GM19468 (cell line): ENCODE measurements at regions not wholly inside any gene's neighbourhood (a gene's known extent, or its start where the extent isn't known, plus 50 kb on each side); places are given as distances from the start of the nearest gene placed in this dataset.

Experiments used
- ATAC-seq: cut with Tn5 transposase; IDR thresholded peaks from one replicate; pipeline ENCODE4 v1.9.1; 2021; ENCODE audit warnings: mild to moderate bottlenecking, moderate library complexity, moderate number of reproducible peaks; ENCODE audit not compliant: unreplicated experiment; ENCODE audit errors: extremely low read depth

- ATAC-seq, result no peak
Measured at GRCh38 chr13:80047406-80047805, 293.5 kb downstream of the SPRY2 start.

- ATAC-seq, result no peak
Measured at GRCh38 chr13:80040981-80041317, 300.0 kb downstream of the SPRY2 start.

GRCh38 chr13:80040196-80040980, 300.5 kb downstream of the SPRY2 start:
- no peak for ATAC-seq

- no peak for ATAC-seq
Measured at GRCh38 chr13:80039000-80039399, 301.9 kb downstream of the SPRY2 start.

- no peak for ATAC-seq
Measured at GRCh38 chr13:80038371-80038770, 302.6 kb downstream of the SPRY2 start.

- no peak for ATAC-seq
Measured at GRCh38 chr13:80037505-80037888, 303.4 kb downstream of the SPRY2 start.

GRCh38 chr13:80036845-80037504, 304.0 kb downstream of the SPRY2 start:
- no peak for ATAC-seq

GRCh38 chr13:80035096-80035495, 305.8 kb downstream of the SPRY2 start:
- no peak for ATAC-seq

- ATAC-seq, result no peak
Measured at GRCh38 chr13:80033951-80034350, 307.0 kb downstream of the SPRY2 start.

GRCh38 chr13:80033286-80033685, 307.6 kb downstream of the SPRY2 start:
- no peak for ATAC-seq

GRCh38 chr13:80030491-80030890, 310.4 kb downstream of the SPRY2 start:
- ATAC-seq, result no peak

GRCh38 chr13:80029170-80029569, 311.8 kb downstream of the SPRY2 start:
- no peak for ATAC-seq

- ATAC-seq, result no peak
Measured at GRCh38 chr13:80022146-80022545, 318.8 kb downstream of the SPRY2 start.

- ATAC-seq, result no peak
Measured at GRCh38 chr13:80012251-80012650, 328.7 kb downstream of the SPRY2 start.

GRCh38 chr13:80011448-80012212, 329.3 kb downstream of the SPRY2 start:
- no peak for ATAC-seq

GRCh38 chr13:80010846-80011245, 330.1 kb downstream of the SPRY2 start:
- no peak for ATAC-seq

GRCh38 chr13:80010286-80010831, 330.6 kb downstream of the SPRY2 start:
- no peak for ATAC-seq

GRCh38 chr13:80009760-80010159, 331.2 kb downstream of the SPRY2 start:
- no peak for ATAC-seq

GRCh38 chr13:80006940-80007339, 334.0 kb downstream of the SPRY2 start:
- no peak for ATAC-seq

- no peak for ATAC-seq
Measured at GRCh38 chr13:80001510-80001842, 339.4 kb downstream of the SPRY2 start.
